ENCODE measurements at regions not wholly inside any gene's neighbourhood (a gene's known extent, or its start where the extent isn't known, plus 50 kb on each side); places are given as distances from the start of the nearest gene placed in this dataset.
A peak's percentile ranks its signal among the peaks of the same experiment; 100 is the strongest.

DNA sequence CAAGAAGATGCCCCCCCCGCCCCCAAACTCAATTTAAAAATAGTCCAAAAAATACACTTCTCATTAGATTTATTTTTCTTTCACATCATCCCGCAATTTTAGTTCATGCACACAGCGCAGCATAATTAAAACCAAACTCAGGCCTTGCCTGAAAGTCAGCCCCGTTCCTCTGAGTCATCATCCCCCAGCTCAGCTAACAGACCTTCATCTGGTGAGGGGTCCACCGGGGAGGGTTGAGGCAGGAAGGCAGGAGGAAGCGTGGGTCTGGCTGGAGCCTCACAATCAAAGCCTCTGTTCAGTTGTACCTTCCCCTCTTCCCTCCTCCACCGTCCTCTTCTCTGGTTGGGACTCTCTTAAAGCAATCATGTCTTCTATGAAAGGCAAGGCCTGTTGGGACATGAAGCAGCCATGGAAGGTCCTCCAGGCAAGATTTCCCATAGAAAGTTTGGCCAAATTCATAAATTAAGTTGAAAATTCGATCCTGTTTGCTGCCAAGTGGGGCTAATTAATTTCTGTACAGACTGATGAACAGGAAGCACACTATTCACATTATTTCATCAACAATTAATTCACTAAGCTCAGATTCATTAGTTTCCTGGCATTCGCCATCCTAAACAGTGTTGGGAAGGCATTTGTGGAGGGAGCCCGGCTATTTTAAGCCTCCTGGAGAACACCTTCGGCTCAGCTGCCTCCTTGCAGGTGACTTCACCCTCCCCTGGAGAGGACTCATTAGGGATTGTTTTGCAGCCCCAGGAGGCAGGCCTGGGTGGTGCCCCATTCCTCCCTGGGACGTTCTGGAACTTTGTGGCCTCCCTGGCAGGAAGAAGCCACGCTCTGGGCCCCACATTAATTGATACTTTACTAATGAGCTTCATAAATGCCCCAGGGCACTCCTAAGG lies 72.3 kb upstream of the BNC1 start:
- Histone ChIP-seq H3K4me1 (ENCODE audit: insufficient read depth, poor library complexity, severe bottlenecking) (peaks cover 7% of the 10 kb centered on the region), H3K27ac (ENCODE audit: poor library complexity, severe bottlenecking) (no peak overlapping the region), H3K4me3 (ENCODE audit: severe bottlenecking) (no peak overlapping the region), H3K36me3 (ENCODE audit: low read depth) (no peaks in the 10 kb centered on the region), H3K27me3 (ENCODE audit: insufficient read depth, poor library complexity, severe bottlenecking) (no peaks in the 10 kb centered on the region), H3K9me3 (ENCODE audit: severe bottlenecking) (no peaks in the 10 kb centered on the region)
- ATAC-seq (ENCODE audit: low read depth) = peak; percentile 26; the same call in 2 of the 3 replicates
- TF ChIP-seq, protein P1, sequence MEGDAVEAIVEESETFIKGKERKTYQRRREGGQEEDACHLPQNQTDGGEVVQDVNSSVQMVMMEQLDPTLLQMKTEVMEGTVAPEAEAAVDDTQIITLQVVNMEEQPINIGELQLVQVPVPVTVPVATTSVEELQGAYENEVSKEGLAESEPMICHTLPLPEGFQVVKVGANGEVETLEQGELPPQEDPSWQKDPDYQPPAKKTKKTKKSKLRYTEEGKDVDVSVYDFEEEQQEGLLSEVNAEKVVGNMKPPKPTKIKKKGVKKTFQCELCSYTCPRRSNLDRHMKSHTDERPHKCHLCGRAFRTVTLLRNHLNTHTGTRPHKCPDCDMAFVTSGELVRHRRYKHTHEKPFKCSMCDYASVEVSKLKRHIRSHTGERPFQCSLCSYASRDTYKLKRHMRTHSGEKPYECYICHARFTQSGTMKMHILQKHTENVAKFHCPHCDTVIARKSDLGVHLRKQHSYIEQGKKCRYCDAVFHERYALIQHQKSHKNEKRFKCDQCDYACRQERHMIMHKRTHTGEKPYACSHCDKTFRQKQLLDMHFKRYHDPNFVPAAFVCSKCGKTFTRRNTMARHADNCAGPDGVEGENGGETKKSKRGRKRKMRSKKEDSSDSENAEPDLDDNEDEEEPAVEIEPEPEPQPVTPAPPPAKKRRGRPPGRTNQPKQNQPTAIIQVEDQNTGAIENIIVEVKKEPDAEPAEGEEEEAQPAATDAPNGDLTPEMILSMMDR (IDR thresholded peaks at IDR 0.05; ENCODE audit: poor library complexity, severe bottlenecking) = no peak
- no peak for DNase-seq (ENCODE audit: low spot score)

DNA sequence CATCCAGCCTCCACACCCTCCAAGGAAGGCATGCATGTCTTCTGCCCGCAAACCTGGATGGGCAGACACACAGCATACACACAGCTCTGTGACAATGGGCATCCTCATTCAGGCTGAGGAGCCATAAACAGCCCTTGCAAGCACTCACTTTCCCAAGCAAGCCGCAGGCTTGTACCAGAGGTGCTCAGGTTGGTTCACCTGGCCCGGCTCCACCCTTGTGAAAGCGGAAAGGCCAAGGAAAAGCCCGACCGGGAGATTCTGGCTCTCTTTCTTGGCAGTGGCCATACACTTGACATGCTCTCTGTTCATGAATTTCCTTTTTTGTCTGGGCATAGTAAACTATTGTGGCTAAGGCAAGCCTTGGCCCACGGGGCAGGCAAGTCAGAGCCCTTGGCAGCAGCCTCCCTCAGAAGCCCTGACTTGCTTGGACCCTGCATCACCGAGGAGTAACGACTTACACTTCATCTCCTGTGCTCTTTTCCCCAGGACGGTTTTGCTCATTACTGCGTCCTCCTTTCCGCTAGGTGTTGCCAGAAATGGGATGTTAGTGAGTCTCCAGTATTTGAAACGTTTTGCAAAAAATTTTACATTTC lies 74.6 kb upstream of the BNC1 start:
- Histone ChIP-seq H3K4me3 (ENCODE audit: severe bottlenecking) (no peak overlapping the region), H3K9me3 (ENCODE audit: severe bottlenecking) (no peaks in the 10 kb centered on the region), H3K27me3 (ENCODE audit: insufficient read depth, poor library complexity, severe bottlenecking) (no peaks in the 10 kb centered on the region), H3K27ac (ENCODE audit: poor library complexity, severe bottlenecking) (no peak overlapping the region), H3K36me3 (ENCODE audit: low read depth) (no peaks in the 10 kb centered on the region), H3K4me1 (ENCODE audit: insufficient read depth, poor library complexity, severe bottlenecking) (peaks cover 7% of the 10 kb centered on the region)
- ATAC-seq (ENCODE audit: low read depth) (peak; percentile 12; the same call in 1 of the 3 replicates), DNase-seq (ENCODE audit: low spot score) (no peak)
- TF ChIP-seq, protein P1 (IDR thresholded peaks at IDR 0.05; ENCODE audit: poor library complexity, severe bottlenecking) = no peak

DNA sequence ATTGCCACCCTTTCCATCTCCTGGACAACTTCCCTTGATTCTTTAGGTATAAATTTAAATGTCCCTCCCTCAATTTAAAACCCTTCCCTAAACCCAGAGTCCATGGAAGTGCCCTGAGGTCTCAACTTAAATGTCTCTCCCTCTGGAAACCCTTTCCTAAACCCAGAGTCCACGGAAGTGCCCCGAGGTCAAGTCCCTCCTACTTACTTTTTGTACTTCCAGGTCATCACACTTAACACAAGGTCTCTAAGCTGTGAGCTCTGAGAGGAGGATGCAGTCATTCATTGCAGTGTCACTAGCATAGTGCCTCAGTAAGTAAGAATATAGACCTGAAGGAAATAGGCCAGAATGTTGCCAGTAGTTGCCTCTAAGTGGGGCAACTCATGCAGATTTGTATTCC lies 78.2 kb upstream of the BNC1 start:
- Histone ChIP-seq H3K9me3 (ENCODE audit: severe bottlenecking) (no peaks in the 10 kb centered on the region), H3K27ac (ENCODE audit: poor library complexity, severe bottlenecking) (no peak overlapping the region), H3K27me3 (ENCODE audit: insufficient read depth, poor library complexity, severe bottlenecking) (no peaks in the 10 kb centered on the region), H3K4me1 (ENCODE audit: insufficient read depth, poor library complexity, severe bottlenecking) (peaks cover 16% of the 10 kb centered on the region), H3K36me3 (ENCODE audit: low read depth) (no peaks in the 10 kb centered on the region), H3K4me3 (ENCODE audit: severe bottlenecking) (no peak overlapping the region)
- TF ChIP-seq, protein P1 (IDR thresholded peaks at IDR 0.05; ENCODE audit: poor library complexity, severe bottlenecking) = no peak
- DNase-seq (ENCODE audit: low spot score) (no peak), ATAC-seq (ENCODE audit: low read depth) (no peak)

DNA sequence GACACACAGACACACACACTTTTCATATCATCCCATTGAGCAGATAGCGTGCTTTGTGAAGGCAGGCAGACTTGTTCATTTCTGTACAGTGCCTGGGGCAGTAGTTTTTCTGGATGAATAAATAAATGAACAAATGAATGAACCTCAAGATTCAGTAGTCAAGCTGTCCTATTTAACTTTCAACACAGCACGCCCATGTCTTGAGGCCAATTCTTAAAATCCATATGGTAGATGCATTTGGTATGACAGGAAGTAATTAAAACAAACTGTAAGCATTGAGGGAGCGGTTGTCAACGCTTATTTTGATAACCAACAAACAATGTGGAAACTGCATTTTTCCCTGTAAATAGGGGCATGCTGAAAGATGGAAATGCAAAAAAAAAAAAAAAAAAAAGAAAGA lies 80.0 kb upstream of the BNC1 start:
- DNase-seq (ENCODE audit: low spot score) = no peak
- no peaks in the 10 kb centered on the region for H3K9me3 ChIP-seq (ENCODE audit: severe bottlenecking)
- H3K27ac ChIP-seq (ENCODE audit: poor library complexity, severe bottlenecking) = peak overlapping the region; percentile 61
- H3K36me3 ChIP-seq (ENCODE audit: low read depth) = no peaks in the 10 kb centered on the region
- no peaks in the 10 kb centered on the region for H3K27me3 ChIP-seq (ENCODE audit: insufficient read depth, poor library complexity, severe bottlenecking)
- no peak overlapping the region for H3K4me3 ChIP-seq (ENCODE audit: severe bottlenecking)
- TF ChIP-seq, protein P1 (IDR thresholded peaks at IDR 0.05; ENCODE audit: poor library complexity, severe bottlenecking) = no peak
- H3K4me1 ChIP-seq (ENCODE audit: insufficient read depth, poor library complexity, severe bottlenecking) = peaks cover 16% of the 10 kb centered on the region
- no peak for ATAC-seq (ENCODE audit: low read depth)
